ENCODE measurements at regions not wholly inside any gene's neighbourhood (a gene's known extent, or its start where the extent isn't known, plus 50 kb on each side); places are given as distances from the start of the nearest gene placed in this dataset.

DNA sequence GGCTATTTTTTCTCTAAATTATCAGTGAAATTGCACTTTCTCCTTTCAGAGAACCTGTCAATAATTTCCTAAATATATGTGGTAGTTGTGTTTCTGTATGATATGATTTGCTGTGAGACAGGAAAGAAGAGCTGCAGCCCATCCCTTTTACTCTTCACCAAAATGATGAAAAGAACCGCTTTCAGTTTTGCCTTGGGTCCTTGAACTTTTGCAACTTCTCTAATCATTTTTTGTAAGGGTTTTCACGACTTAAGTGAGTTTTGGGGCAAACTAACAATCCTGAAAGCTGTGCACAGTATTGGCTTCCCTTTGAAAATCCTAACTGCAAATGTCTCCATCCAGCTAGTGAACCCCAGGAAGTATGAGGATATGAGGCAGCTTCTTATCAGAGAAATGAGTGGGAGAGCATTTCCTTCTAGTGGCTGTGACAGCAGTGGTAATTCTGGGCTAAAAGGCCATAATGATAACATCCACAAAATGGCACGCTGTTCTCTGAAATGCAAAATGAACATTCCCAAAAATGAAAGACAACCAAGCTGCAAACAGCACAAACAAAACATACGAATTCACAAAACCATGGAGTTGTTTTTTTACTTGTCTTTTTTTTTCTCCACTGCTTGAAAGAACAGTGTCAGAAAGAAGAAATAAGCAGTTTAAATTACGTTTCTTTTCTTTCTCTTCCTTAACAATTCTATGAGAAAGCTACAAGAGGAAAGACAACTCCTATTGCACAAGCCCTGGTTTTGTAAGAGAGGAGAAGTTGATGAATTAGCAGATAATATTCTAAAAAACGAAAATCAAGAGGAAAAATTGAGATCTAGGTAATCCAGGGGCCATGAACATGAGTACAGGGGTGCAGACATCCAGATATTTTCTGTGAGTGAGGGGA is 1291.6 kb upstream of the ZEB2 start:
- H3K4me3 ChIP-seq: no peak overlapping the region
- no peak for TF ChIP-seq POLR2A (IDR thresholded peaks at IDR 0.05)
- TF ChIP-seq, protein P1, sequence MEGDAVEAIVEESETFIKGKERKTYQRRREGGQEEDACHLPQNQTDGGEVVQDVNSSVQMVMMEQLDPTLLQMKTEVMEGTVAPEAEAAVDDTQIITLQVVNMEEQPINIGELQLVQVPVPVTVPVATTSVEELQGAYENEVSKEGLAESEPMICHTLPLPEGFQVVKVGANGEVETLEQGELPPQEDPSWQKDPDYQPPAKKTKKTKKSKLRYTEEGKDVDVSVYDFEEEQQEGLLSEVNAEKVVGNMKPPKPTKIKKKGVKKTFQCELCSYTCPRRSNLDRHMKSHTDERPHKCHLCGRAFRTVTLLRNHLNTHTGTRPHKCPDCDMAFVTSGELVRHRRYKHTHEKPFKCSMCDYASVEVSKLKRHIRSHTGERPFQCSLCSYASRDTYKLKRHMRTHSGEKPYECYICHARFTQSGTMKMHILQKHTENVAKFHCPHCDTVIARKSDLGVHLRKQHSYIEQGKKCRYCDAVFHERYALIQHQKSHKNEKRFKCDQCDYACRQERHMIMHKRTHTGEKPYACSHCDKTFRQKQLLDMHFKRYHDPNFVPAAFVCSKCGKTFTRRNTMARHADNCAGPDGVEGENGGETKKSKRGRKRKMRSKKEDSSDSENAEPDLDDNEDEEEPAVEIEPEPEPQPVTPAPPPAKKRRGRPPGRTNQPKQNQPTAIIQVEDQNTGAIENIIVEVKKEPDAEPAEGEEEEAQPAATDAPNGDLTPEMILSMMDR (IDR thresholded peaks at IDR 0.05): no peak
- H3K9me3 ChIP-seq: no peaks in the 10 kb centered on the region
- no peaks in the 10 kb centered on the region for H3K4me1 ChIP-seq
- H3K27ac ChIP-seq: no peak overlapping the region
- H3K27me3 ChIP-seq: no peaks in the 10 kb centered on the region
- no peaks in the 10 kb centered on the region for H3K36me3 ChIP-seq
- no peak for DNase-seq
- intact Hi-C loops (cut with DNase I; ENCODE audit: low total_unique reads): no loop called here

DNA sequence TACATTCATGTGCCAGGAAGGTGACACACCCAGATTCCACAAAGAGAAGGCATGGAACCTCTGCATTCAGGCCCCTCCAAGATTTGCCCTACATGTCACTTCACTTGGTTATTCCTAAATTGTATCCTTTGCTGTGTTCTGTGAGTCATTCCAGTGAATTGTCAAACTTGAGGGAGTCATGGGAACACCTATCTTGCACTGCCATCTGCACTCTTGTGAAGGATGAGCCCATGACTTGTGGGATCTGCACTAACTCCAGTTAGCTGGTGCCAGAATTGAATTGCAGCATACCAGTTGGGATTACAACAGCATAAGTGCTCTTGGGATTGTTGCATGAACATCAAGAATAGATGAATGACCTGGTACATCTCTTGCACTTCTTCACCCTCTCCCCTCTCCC is 1288.0 kb upstream of the ZEB2 start:
- no peak for DNase-seq
- Histone ChIP-seq H3K4me3 (no peak overlapping the region), H3K27me3 (no peaks in the 10 kb centered on the region), H3K27ac (no peak overlapping the region), H3K36me3 (no peaks in the 10 kb centered on the region), H3K9me3 (no peaks in the 10 kb centered on the region), H3K4me1 (no peaks in the 10 kb centered on the region)
- intact Hi-C loops (cut with DNase I; ENCODE audit: low total_unique reads): no loop called here
- TF ChIP-seq, protein P1 (IDR thresholded peaks at IDR 0.05): no peak
- no peak for TF ChIP-seq POLR2A (IDR thresholded peaks at IDR 0.05)

DNA sequence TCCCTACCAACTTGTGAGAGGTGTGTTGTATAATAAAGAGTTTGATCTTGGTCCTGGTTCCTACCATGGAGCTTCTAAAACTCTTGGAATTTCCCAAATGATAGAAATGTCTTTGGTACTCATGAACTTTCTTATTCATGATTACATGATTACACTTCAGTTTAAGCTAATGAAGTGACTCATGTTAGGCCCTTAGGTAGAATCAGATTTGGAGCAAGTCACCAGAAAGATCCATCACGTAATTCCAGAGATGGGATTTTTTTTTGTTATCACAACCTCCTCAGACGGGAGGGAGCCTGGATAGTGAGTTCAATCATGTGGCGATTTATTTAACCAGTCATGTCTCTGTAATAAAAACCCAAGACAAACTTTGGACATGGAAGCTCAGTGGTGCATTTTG is 1287.6 kb upstream of the ZEB2 start:
- TF ChIP-seq, protein P1 (IDR thresholded peaks at IDR 0.05): no peak
- no peak for TF ChIP-seq POLR2A (IDR thresholded peaks at IDR 0.05)
- no peaks in the 10 kb centered on the region for H3K27me3 ChIP-seq
- no peaks in the 10 kb centered on the region for H3K36me3 ChIP-seq
- H3K4me1 ChIP-seq: no peaks in the 10 kb centered on the region
- H3K9me3 ChIP-seq: no peaks in the 10 kb centered on the region
- H3K27ac ChIP-seq: no peak overlapping the region
- intact Hi-C loops (cut with DNase I; ENCODE audit: low total_unique reads): no loop called here
- no peak overlapping the region for H3K4me3 ChIP-seq
- no peak for DNase-seq

DNA sequence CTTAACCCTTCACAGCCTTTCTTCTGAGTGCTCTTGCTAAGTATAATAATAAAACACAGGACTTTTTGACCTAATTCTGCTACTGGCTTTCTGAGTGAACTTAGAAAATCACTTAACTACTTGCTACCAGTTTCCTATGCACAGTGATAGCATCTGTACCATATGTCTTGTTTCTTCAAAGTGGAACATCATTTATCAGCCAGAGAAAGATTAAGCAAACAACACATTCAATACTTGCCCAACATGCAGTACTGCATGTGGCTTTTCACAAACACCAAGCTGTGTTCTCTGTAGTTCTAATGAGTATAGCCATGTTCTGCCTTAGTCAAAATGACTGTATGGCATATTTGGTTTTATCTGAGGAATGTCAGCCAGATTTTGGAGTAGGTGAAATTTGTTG is 1286.6 kb upstream of the ZEB2 start:
- Histone ChIP-seq H3K9me3 (no peaks in the 10 kb centered on the region), H3K27me3 (no peaks in the 10 kb centered on the region), H3K27ac (no peak overlapping the region), H3K4me1 (no peaks in the 10 kb centered on the region), H3K36me3 (no peaks in the 10 kb centered on the region), H3K4me3 (no peak overlapping the region)
- intact Hi-C loops (cut with DNase I; ENCODE audit: low total_unique reads): no loop called here
- no peak for TF ChIP-seq POLR2A (IDR thresholded peaks at IDR 0.05)
- TF ChIP-seq, protein P1 (IDR thresholded peaks at IDR 0.05): no peak
- no peak for DNase-seq

DNA sequence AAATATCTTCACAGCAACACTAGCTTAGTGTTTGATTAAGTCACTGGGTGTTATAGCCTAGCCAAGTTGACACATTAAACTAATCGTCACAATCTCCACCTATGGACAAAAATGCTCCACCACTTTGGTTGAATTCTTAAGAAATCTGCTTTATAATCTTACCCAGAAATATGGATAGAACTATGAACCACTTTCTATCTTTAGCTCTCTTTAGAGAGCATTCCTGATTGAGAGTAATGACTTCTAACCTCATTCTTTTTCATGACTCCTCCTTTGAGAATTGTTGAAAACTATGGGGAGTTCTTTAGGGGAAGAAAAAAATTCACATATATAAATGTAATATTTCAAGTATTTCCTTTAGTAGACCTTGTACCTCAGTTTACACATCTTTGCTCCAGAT is 1282.2 kb upstream of the ZEB2 start:
- no peaks in the 10 kb centered on the region for H3K4me1 ChIP-seq
- H3K4me3 ChIP-seq: no peak overlapping the region
- no peaks in the 10 kb centered on the region for H3K36me3 ChIP-seq
- DNase-seq: no peak
- no peaks in the 10 kb centered on the region for H3K9me3 ChIP-seq
- H3K27ac ChIP-seq: no peak overlapping the region
- intact Hi-C loops (cut with DNase I; ENCODE audit: low total_unique reads): no loop called here
- TF ChIP-seq POLR2A (IDR thresholded peaks at IDR 0.05): no peak
- no peaks in the 10 kb centered on the region for H3K27me3 ChIP-seq

Data from uterus (tissue), 3 donors.